Ovary (tissue), 7 donors: ENCODE measurements at regions not wholly inside any gene's neighbourhood (a gene's known extent, or its start where the extent isn't known, plus 50 kb on each side); places are given as distances from the start of the nearest gene placed in this dataset.

Source experiments
- DNase-seq, 5 donors: peaks; one replicate each; pipeline ENCODE4 v3.0.0-alpha.2; 2019 to 2020
- H3K27ac ChIP-seq, 2 donors: fragments of 200-600 bp; one replicate each; pipeline versions ENCODE4 v1.5.1 to v1.8.0; 2019 to 2022
- H3K27me3 ChIP-seq: fragments of 200-600 bp; one replicate; pipeline ENCODE4 v1.8.0; 2022
- H3K36me3 ChIP-seq: fragments of 200-600 bp; sonication (generic); one replicate; pipeline ENCODE4 v1.5.1; 2019
- H3K4me1 ChIP-seq: one replicate; pipeline ENCODE4 v1.8.1; 2013; ENCODE audit warnings: mild to moderate bottlenecking, moderate library complexity; ENCODE audit not compliant: insufficient read depth
- H3K4me3 ChIP-seq: fragments of 200-600 bp; sonication (generic); one replicate; pipeline ENCODE4 v1.5.1; 2017
- H3K9me3 ChIP-seq, 2 donors: fragments of 200-600 bp in 1 of 2; sonication (generic) in 1 of 2; one replicate each; pipeline versions ENCODE4 v1.5.1 to v1.8.1; 2013 to 2019; ENCODE audit warnings: mild to moderate bottlenecking in 1 of 2, moderate library complexity in 1 of 2
- CTCF ChIP-seq, 3 donors: fragments of 450-650 bp in 2 of 3; fragments of 200-600 bp in 1 of 3; IDR thresholded peaks; one replicate each; pipeline versions ENCODE4 v1.5.1 to v1.8.0; 2016 to 2022; ENCODE audit warnings: antibody characterized with exemption in 3 of 3, mild to moderate bottlenecking in 1 of 3
- EP300 ChIP-seq: sonication (generic); formaldehyde crosslinking; IDR thresholded peaks from one replicate; pipeline ENCODE4 v1.6.1; 2017; ENCODE audit warnings: antibody characterized with exemption
- POLR2A ChIP-seq: fragments of 450-650 bp; IDR thresholded peaks from one replicate; pipeline ENCODE4 v1.6.1; 2017; ENCODE audit warnings: antibody characterized with exemption, mild to moderate bottlenecking, moderate library complexity
- WGBS, 3 donors: extraction: QIAGEN DNeasy Blood & Tissue Kit in 1 of 3; methylation state at CpG; one replicate each; pipeline versions ENCODE4 v1.1.5 to v1.1.7; 2013 to 2017; 5-methylcytosine and 5-hydroxymethylcytosine counted together
- intact Hi-C, 4 donors: fragments of 100-400 bp; cut with DNase I; formaldehyde crosslinking; loops; one replicate each; pipeline versions ENCODE4 v1.11.0 to v1.15.1; 2022 to 2023
- donor health status: DM: no; HTN: no; CAD: no; lungs with moderate emphysema.
- donor health status: DM: no; HTN: no; CAD: no.
- donor health status: Bipolar disorder and iron deficiency.
- donor health status: DM: no; HTN: no; CAD: no.
- donor health status: DM: yes; HTN: yes; CAD: no.

- Histone ChIP-seq H3K4me1 (no peaks in the 10 kb centered on the region), H3K9me3 (no peaks in the 10 kb centered on the region), H3K4me3 (no peak overlapping the region), H3K36me3 (no peaks in the 10 kb centered on the region), H3K27ac (no peak overlapping the region), H3K27me3 (no peaks in the 10 kb centered on the region)
- WGBS, 3 donors, result 93 to 97% (median 96%) methylated on average over 13 to 18 of the region's 18 CpGs
- TF ChIP-seq POLR2A (no peak), CTCF (IDR thresholded peaks at IDR 0.05) (no peak), EP300 (no peak)
- intact Hi-C loops, result no loop called here
- no peak for DNase-seq
Observed at GRCh38 chr4:164068392-164068791, 573.9 kb downstream of the TMA16 start.

- 24 to 42% (median 29%) methylated on average over 4 of the region's 4 CpGs for WGBS, 3 donors
Observed at GRCh38 chr4:164070625-164071024, 576.1 kb downstream of the TMA16 start.

GRCh38 chr4:164081371-164081770 lies 586.9 kb downstream of the TMA16 start:
- Histone ChIP-seq H3K4me3 (no peak overlapping the region), H3K27me3 (no peaks in the 10 kb centered on the region), H3K4me1 (no peaks in the 10 kb centered on the region), H3K9me3 (no peaks in the 10 kb centered on the region), H3K27ac (no peak overlapping the region), H3K36me3 (no peaks in the 10 kb centered on the region)
- DNase-seq, result no peak
- WGBS, 3 donors, result 69 to 82% (median 80%) methylated on average over 1 of the region's 1 CpG
- no peak for TF ChIP-seq EP300
- no peak for TF ChIP-seq POLR2A
- no peak for TF ChIP-seq CTCF (IDR thresholded peaks at IDR 0.05)
- intact Hi-C loops, result no loop called here

More at GRCh38 chr4:164070625-164071024, 576.1 kb downstream of the TMA16 start:
- DNase-seq, result no peak
- no peak for TF ChIP-seq POLR2A
- no peak for TF ChIP-seq EP300
- TF ChIP-seq CTCF (IDR thresholded peaks at IDR 0.05), result no peak
- H3K27ac ChIP-seq, result no peak overlapping the region
- no peaks in the 10 kb centered on the region for H3K36me3 ChIP-seq
- H3K9me3 ChIP-seq, result no peaks in the 10 kb centered on the region
- H3K4me3 ChIP-seq, result no peak overlapping the region
- H3K4me1 ChIP-seq, result no peaks in the 10 kb centered on the region
- intact Hi-C loops, result no loop called here
- H3K27me3 ChIP-seq, result no peaks in the 10 kb centered on the region

- intact Hi-C loops, result no loop called here
Observed at GRCh38 chr4:164081801-164082200, 587.3 kb downstream of the TMA16 start.

More at GRCh38 chr4:164081801-164082200, 587.3 kb downstream of the TMA16 start:
- 88 to 90% (median 90%) methylated on average over 2 of the region's 2 CpGs for WGBS, 3 donors
- Histone ChIP-seq H3K27me3 (no peaks in the 10 kb centered on the region), H3K4me1 (no peaks in the 10 kb centered on the region), H3K36me3 (no peaks in the 10 kb centered on the region), H3K9me3 (no peaks in the 10 kb centered on the region), H3K27ac (no peak overlapping the region), H3K4me3 (no peak overlapping the region)
- TF ChIP-seq CTCF (IDR thresholded peaks at IDR 0.05) (no peak), POLR2A (no peak), EP300 (no peak)
- no peak for DNase-seq
